CMK (cell line): ENCODE measurements at regions not wholly inside any gene's neighbourhood (a gene's known extent, or its start where the extent isn't known, plus 50 kb on each side); places are given as distances from the start of the nearest gene placed in this dataset.

Experiments
- DNase-seq: peaks from one replicate; pipeline ENCODE4 v3.0.0-alpha.2; 2010; ENCODE audit warnings: low read depth

DNA sequence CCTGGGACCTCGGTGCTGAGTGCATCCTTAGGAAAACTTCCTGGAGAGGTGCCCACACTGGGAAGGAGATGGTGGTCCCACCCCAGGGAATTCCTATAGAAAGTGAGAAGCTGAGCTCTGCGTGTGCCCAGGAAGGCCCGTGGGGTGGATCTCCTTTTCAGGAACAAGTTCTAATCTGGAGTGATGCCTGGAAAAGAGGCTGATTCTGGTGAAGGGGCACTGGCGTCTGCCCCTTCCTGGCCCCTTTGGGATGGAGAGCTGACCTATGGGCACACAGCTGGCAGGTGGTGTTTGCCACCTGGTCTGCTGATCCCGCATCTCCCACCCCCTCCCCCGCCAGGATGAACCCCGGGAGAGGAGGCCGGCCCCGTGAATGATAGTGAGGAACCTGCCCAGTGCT lies 142.0 kb upstream of the RTL1 start:
- no peak for DNase-seq

DNA sequence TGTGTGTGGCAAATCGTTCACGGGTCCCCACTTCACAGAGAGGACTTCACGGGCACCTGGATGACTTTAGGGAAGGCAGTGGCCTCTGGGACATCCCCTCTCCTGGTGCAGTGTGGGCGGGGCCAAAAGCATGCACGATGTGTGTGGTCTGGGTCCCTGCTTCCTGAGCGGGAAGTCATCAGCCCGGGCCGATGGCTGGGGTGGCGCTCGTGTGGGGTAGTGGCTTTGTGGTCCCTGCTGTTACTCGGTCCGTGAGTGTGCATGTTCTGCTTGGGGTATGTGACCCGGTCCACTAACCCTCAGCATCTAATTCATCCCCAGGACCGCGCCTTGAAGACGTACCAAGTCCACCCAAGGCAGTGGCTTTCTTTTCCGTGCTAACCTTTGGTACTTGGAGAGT lies 142.5 kb upstream of the RTL1 start:
- no peak for DNase-seq

DNA sequence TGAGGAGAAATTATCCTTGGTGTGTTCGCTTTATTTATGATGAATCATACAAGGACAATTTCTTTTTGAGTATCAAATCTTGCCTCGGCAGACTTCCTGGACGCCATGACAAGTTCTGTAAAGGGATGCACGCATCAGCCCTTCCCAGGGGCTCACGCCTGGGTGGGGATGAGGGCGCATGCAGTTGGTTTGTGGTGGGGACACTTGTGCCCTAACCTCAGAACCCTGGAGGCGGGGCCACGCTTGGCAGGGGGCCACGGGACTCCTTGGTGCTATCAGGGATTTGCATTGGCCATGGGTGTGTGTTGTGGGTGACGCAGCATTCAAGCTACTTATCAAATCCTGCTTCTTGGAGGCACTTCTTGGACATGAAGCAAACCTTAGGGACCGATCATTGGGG lies 143.8 kb upstream of the RTL1 start:
- peak; percentile 39 for DNase-seq

DNA sequence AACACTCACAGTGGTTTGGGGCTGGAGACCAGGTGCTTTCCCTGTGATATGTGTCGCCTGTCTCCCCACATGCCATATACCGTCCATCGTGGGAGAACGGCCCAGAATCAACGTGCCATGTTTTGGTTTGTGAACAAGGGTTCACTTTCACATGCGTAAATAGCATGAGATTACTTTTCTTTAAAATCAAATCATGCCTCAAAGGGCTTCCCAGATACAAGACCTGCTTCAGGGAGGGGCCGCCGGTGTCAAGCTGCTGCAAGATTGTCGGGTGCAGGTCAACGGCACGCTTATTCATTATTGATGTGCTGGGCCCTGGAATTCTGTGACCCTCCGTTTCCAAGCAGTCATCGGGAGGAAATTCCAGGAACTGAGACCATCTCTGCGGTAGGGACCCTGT lies 145.2 kb upstream of the RTL1 start:
- no peak for DNase-seq

DNA sequence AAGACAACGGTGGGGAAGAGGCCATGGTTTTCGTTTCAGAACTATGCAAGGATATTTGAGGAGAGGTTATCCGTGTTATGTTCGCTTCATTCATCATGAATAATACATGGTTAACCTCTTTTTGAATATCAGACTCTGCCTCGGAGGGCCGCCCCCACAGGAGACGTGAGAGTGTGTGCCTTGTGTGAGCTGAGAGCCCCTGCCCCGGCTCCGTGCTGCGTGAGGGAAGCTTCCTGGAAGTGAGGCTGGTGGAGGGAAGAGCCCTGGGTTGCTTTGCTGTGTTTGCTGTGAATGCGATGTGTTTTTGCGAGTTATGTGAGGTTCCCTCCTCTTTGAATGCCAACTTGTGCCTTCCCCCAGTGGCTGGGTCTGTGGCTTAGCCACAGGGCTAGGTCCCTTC lies 146.0 kb upstream of the RTL1 start:
- DNase-seq, result no peak

DNA sequence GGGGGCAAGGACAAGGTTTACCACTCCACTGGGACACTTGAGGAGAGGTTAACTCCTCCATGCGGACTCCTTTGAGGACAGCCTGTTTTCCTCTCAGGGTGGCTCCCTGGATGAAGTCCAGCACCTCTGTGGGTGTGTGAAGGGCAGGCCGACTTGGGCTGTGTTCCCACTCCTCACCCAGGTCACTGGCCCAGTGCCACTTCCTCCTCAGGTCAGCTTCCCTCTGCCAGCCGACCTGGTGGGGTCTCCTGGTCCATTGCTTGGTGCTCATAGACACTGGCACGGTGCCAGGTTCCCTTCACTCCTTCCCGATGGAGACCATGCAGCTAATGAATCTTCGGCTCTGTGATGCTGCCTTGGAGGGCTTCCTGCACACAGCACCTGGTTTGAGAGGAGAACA lies 146.4 kb upstream of the RTL1 start:
- DNase-seq, result no peak

DNA sequence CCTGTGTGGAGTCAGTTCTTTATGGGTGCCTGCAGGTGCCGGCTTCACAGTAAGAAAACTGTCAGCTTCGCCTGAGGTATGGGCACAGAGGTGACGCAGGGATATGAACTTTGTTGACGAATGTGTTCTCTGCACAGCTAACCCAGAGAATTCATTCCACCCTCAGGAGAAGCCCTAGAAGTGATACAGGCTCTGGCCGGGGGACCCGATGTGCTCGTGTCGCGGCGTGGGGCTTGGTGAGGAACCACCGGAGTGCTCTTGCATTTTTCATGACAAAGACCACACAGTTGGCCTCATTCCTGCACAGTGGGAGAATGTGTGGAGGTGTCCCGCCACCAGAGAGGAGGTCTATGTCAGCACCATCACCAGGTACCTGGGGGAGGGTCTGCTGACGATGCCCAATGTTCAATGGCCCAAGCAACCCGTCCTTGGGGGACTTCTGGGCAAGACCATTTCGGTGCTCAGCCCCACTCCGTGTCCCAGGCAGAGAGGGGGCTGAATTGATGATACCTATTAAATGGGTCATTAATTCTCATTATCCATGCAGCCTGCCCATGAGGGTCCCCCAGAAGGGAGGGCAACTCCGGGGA lies 147.5 kb upstream of the RTL1 start:
- no peak for DNase-seq

DNA sequence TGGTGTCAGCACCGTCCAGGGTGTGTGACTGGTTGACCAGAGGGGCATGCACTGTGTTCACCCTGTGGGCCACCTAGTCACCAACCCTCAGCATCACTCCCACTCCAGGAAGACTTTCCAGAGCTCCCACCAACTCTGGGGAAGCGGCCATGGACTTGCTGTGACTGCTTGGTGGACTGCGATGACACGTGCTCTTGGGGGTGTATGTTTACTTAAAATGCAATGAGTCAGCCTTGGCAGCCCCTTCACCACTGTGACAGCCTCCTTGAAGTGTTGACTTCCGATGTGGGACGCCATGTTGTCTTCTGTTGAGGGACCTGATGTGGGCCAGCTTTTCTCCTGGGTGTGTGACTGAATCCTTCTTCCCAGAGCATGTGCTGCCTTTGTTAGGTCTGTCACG lies 151.1 kb upstream of the RTL1 start:
- no peak for DNase-seq

DNA sequence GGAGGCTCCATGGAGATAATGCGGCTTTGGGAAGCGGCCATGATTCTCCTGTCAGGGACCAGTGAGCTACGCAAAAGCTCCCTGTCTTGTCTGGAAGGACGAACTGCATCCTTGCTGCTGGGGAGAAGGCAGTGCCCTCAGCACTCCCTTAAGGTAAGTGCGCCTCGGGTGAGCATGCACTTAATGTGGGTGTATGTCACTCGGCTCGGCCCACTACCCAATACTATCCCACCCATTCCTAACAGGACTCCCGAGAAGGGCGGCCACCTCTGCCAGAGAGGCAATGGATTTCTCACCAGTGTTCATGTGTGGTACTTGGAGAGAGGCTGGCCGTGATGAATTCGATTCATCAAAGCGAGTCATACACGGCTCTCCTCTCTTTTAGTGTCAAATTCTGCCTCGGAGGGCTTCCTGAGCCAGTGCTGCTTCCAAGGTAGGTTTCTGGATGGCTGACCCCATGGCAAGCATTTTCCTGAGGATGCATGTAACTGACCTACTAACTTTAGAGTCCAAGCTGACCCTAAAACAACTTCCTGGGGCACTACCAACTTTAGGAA lies 151.7 kb upstream of the RTL1 start:
- DNase-seq, result no peak

DNA sequence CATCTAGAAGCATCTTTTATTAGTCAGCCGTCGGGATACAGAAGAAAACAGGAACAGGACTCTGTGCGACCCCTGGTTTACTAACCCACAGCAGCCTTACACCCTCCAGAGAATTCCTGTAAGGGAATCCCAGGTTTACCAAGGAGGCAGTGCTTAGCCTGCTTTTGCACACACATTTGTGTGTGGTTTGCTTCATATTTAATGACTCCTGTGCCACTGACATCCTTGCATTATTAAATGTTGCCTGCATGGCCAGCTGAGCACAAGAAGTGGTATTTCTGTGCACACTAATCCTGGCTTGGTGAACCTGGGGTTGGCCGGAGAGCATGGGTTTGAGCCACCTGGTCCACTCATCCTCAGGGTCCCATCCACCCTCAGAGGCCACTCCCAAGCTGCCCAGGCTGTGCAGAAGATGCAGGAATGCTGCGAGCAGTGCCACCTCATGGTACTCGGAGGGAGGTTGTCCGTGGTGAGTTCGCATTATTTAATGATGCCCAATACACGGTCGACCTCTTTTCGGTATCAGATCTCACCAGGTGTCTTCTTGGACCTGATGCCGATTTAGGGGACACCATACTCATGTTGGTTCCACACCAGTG lies 152.4 kb upstream of the RTL1 start:
- no peak for DNase-seq

DNA sequence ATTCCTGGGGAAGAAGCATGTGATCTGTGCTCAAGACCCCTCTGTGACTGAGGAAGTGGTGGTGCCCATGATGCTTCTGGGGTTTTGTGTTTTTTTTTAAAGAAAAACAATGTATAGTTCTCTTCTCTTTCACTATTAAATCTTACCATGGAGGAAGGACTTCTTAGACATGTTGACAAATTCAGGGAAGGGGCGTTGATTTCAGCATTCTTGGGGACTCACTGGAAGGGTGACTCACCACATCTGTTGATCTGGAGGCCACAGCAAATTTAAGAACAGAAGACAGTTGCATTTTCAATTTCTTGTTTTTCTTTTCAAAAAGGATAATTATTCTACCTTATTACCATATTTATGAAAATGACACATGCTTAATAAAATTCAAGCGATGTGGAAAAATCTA lies 152.9 kb upstream of the RTL1 start:
- no peak for DNase-seq

DNA sequence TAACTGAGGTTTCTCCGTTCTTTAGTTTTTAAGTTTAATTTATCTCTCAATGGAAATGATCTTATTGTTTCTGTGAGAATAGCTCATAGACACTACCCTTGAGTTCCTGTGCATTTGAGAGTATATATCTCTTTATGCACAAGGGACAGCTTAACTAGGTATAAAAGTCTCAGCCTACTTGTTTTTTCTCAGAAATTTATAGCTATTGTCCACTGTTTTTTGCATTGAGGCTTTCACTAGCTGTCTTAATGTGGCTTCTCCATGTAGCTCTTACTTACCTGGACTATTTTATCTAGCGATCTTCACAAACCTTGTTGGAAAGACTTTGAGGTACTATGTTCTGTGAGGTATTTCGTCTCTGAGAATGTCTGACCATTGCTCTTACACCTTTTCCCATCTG lies 153.9 kb upstream of the RTL1 start:
- no peak for DNase-seq

DNA sequence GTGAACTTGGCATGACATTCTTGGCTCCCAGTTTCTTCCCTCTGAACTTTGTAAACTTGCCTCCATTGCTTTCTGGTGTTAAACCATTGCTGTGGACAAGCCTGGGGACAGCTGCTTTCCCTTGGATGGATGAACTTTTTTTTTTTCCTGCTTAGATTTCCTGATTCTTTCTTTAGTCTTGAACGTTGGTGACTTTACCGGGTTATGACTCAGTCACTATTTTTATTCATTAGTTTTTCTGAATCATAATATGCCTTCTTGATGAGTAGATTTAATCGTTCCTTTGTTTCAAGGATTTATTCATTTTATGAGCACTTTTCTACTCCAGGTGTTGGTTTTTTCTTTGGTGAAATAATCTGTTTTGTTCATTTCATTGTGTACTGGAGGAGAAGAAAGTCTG lies 155.0 kb upstream of the RTL1 start:
- no peak for DNase-seq

DNA sequence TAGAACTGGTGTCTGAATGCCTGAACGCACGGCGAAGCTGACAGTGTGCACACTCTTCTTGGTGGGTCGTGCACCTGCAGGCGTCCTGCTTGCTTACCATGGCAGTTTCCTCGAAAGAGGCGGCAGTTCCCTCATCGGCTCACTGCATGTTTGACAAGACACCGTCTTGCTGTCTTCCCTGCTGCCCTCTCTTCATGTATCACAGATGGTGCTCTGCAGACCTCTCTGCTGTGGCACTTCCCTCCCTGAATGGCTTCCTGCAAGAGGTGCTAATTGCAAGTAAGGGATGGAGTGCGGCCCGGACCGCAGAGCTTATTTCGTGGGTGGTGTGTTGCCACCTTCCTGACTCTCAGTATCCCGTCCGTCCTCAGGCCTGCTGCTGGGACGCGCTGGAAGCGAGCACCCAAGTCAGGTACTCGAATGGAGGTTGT lies 156.7 kb upstream of the RTL1 start:
- no peak for DNase-seq

DNA sequence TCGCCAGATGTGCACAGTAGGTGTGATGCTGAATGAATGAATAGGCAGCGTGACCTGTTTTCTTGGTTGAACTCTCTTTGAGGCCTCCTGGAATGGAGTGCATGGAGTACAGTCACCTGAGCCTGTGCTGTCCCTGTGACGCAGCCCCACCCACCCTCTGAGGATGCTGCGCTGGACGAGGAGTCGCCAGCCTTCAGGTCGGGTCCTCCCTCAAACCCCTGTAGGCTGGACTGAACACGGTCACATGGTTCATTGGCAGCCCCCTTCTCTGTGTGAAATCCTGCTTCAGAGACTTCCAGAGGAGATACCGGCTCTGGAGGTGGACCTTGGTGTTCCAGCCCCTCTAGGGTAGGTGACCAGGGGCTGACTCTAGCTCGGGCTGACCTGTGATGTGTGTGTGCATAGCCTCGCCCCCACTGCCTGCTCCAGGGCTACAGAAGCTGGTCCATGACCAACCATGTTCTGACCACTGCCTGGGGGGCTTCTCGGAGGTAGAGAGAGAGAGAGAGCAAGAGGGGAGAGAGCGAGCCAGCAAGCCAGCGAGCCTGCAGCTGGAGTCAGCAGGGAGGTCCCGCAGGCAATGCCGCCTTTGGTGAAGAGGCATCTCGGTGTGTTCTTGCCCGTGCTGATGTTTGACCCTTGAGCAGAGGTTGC lies 158.0 kb upstream of the RTL1 start:
- no peak for DNase-seq

DNA sequence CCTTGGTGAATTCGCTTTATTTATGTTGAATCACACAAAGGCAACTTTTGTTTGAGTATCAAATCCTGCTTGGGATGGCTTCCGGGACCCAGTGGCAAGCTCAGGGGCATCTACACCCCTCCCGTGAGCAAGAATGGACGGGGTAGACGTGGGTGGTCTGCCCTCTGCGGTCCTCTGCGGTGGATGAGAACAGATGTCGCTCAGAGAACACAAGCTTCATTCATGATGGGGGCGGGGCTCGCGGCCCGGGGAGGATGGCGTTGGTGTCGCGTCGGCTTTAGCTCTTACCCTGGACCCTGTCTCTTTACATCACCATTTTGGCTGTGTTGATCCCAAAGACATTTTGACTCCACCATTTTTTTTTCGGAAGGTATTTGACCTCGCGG lies 158.5 kb upstream of the RTL1 start:
- no peak for DNase-seq

DNA sequence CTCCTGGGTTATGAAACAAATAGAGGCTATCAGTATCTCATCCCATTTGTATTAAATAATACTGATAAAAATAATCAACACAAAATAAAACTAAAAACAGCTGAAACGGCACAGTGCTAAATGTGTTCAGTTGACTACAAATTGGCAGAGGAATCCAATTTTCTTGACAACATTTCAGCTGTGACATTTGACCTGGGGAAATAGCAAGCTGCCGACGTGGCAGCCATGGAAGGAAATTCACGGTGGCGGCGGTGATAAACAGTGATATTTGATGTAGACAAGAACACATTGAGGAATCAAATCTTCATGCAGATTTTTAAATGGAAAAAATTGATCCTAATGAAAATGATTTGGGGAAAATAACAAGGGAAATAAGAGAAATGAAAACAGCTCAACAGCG lies 159.1 kb upstream of the RTL1 start:
- no peak for DNase-seq

DNA sequence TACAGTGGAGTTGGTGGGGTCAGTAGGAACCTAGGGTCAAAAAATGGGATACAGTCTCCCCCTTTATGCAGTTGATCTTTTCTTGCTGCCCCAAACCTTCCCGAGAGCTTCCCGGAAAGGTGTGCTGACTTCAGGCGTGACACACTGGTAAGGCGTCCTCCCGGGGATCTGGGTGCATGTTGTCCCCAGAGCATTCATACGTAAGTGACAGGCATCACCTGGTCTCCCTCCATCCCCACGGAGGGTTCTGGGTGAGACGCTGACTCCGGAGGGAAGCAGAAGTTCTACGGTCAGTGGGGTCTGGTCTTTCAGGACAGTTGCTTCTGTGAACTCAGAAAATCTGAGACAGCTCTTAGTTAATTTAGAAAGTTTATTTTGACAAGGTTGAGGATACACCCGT lies 159.6 kb upstream of the RTL1 start:
- no peak for DNase-seq

DNA sequence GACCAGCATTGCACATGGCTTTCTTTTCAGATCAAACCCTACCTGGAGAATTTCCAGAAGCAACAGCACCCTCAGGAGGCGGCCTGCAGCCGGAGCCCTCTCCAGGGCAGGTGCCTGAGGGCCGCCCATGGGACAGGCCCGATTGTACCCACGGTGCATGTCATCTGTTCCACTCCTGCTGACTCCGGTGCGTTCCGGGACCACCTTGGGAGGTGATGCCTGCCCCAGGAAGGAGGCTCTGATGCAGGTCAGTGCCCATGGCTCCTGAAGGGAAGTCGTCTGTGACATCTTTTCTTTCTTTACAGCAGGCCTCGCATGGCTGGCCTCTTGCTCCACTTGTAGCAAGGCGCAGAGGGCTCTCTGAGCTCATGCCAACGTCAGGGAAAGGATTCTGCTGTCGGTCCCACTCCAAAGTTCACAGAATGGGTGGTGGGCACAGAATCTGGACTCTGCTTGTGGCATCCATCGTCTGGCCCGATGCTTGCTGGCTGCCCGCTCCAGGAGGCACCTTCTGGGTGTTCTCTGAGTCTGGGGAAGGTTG lies 160.7 kb upstream of the RTL1 start:
- no peak for DNase-seq

DNA sequence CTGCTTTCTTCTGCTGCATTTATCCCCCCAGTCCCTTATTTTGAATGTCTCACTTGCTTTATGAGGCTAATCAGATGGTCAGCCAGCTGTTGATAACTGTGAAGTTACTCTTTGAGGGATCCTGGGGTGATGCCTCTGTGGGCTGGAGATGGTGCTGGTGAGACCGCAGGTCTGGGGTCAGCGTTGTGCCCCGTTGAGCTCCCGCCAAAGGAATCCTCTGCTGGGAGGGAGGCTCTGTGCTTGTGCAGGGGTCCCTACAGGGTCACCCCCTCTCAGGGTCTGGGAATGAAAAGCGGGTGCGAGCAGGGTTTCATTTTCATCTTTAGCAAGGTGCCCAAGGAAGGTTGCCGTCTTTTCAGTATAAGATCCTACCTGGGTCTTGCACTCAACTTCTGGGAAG lies 161.2 kb upstream of the RTL1 start:
- DNase-seq, result no peak

DNA sequence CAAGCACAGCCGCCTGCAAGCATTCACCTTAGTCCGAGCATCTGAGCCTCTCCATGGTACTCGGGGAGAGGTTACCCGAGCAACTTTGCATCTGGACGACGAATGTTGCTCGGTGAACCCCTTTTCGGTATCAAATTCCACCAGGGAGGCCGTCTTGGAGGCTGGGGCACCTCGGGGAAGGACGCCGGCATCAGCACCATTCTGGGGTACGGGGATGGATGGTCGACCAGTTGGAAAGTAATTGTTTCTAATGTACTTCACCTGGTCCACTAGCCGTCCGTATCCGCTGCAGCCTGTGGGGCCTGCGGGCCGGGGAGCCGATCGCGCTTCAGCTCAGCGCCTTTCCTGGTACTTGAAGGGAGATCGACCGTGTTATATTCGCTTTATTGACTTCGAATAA lies 161.7 kb upstream of the RTL1 start:
- DNase-seq, result no peak

DNA sequence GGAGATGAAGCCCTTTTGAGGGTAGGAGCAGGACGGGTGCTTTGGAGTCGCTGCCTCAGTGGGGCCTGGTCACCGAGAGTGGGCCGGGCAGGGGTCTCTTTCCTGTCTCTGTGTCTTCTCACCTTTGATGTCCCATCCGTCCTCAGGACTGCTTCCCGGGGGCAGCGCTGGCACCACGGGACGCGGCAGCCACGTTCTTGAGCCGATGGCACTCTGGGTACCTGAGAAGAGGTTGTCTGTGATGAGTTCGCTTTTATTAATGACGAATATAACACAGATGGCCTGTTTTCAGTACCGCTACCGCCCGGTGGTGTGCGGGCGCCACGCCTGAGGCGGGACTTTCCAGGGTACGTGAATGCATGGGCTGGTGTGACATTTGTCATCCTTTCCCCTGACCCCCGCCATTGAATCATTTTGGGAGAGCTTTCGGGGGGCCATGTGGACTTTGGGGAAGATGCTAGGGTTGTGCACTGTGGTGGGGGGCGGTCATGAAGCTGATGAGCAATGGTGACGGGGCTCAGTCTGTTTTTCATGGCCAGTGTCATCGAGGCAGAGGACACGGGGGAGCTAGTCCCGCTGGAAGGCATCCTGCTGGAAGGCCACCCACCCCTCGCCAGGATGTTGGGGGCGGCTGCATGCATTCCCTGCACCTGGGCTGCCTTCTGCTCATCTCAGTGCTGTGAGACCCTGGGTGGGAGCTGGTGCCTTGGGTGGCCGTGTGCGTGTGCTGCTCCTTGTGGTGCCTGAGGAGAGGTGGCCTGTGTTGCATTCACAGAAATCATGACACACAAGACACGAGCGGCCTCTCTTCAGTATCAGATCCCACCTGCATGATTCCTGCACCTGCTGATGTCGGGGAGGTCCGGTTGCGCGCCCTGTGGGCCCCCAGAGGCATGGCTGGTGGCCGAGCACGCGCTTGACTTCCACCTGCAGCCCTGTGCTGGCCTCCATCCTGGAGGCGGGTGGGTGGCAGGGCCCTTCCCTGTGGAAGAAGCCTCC lies 162.5 kb upstream of the RTL1 start:
- DNase-seq, result no peak
